ENCODE measurements at regions not wholly inside any gene's neighbourhood (a gene's known extent, or its start where the extent isn't known, plus 50 kb on each side); places are given as distances from the start of the nearest gene placed in this dataset.

DNA sequence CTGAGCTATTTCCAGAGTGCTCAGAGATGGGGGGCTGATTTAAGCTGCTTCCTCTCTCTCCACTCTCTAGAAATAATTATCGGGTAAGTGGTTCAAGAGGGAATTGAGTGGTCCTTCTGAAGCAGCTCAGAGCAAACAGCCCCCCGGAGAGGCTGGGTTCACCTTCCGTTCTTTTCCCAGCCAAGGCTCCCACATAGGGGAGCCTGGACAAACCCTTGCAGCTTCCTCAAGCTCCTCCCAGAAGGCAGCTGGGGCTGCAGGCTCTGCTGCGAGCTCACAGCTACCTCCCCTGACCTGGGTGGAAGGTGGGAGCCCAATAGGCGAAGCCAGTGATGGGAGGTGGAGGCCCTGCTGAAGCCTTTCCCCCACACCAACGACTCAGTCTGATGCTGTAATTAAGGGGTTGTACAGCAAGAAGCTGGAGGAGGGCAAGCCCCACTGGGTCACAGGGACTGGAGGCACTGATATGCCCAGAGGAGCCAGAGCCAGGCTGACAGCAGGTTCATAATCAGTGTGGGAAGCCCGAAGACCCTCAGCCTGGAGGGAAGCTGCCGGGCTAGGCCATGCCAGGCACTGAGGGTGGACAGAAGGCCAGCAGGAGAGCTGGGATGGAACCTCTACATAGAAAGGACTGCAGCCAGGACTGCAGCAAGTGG lies 52.4 kb downstream of the ARL6IP4 start:
- no peak for TF ChIP-seq EZH2 (IDR thresholded peaks at IDR 0.05; ENCODE audit: low read depth)
- TF ChIP-seq, protein P1, sequence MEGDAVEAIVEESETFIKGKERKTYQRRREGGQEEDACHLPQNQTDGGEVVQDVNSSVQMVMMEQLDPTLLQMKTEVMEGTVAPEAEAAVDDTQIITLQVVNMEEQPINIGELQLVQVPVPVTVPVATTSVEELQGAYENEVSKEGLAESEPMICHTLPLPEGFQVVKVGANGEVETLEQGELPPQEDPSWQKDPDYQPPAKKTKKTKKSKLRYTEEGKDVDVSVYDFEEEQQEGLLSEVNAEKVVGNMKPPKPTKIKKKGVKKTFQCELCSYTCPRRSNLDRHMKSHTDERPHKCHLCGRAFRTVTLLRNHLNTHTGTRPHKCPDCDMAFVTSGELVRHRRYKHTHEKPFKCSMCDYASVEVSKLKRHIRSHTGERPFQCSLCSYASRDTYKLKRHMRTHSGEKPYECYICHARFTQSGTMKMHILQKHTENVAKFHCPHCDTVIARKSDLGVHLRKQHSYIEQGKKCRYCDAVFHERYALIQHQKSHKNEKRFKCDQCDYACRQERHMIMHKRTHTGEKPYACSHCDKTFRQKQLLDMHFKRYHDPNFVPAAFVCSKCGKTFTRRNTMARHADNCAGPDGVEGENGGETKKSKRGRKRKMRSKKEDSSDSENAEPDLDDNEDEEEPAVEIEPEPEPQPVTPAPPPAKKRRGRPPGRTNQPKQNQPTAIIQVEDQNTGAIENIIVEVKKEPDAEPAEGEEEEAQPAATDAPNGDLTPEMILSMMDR (conservative IDR thresholded peaks at IDR 0.05), result no peak
